Endothelial cell of umbilical vein (primary cell): ENCODE measurements at regions not wholly inside any gene's neighbourhood (a gene's known extent, or its start where the extent isn't known, plus 50 kb on each side); places are given as distances from the start of the nearest gene placed in this dataset.

Experiments used
- BruUV-seq: library from RNA; stranded (reverse); fragments of 400-500 nt; replicated peaks from 2 replicates; lab custom pipeline; 2021; lab: Mats Ljungman, UMichigan
- CTCF ChIA-PET: fragments of 300-600, 350-600 bp; sonication (Branson Sonifier 250); formaldehyde crosslinking; loops from one replicate; lab custom pipeline; 2021; ENCODE audit warnings: antibody characterized with exemption, inconsistent platforms; lab: Charles Lee
- POLR2A ChIA-PET: fragments of 300-600, 350-600 bp; sonication (Branson Sonifier 250); formaldehyde crosslinking; loops from one replicate; lab custom pipeline; 2021; ENCODE audit warnings: antibody characterized with exemption, inconsistent platforms; lab: Charles Lee
- DNase-seq: peaks from one replicate; pipeline ENCODE4 v3.0.0-alpha.2; 2011; ENCODE audit warnings: low read depth, low spot score
- FAIRE-seq: peaks from 2 replicates; lab custom pipeline; 2011; peaks lifted over from hg19 to GRCh38; lab: Jason Lieb, UNC
- H2AFZ ChIP-seq: 2 replicates; pipeline ENCODE4 v1.6.0; 2012; ENCODE audit warnings: low read depth, low read length, control low read depth, inconsistent platforms
- H3K27ac ChIP-seq: 2 replicates; pipeline ENCODE4 v1.5.1; 2011; ENCODE audit warnings: low read depth, mild to moderate bottlenecking, control low read depth, low read length, moderate library complexity; ENCODE audit not compliant: insufficient read depth
- H3K27me3 ChIP-seq, 2 experiments: 2 replicates each; pipeline versions ENCODE4 v1.6.0 to v1.6.1; 2011; ENCODE audit warnings: low read length in 2 of 2, mixed read lengths in 1 of 2; ENCODE audit not compliant: control insufficient read depth in 2 of 2, insufficient read depth in 2 of 2
- H3K36me3 ChIP-seq, 2 experiments: 2 replicates in 1 of 2; 3 replicates in 1 of 2; pipeline ENCODE4 v1.5.1; 2011; ENCODE audit warnings: low read length in 2 of 2, mild to moderate bottlenecking in 1 of 2, moderate library complexity in 1 of 2; ENCODE audit not compliant: control insufficient read depth in 2 of 2, insufficient read depth in 2 of 2; ENCODE audit errors: extremely low read depth in 1 of 2
- H3K4me1 ChIP-seq: 3 replicates; pipeline ENCODE4 v1.5.1; 2011; ENCODE audit warnings: mild to moderate bottlenecking, low read length; ENCODE audit not compliant: control insufficient read depth, insufficient read depth; ENCODE audit errors: extremely low read depth
- H3K4me2 ChIP-seq: 2 replicates; pipeline ENCODE4 v1.6.1; 2011; ENCODE audit warnings: low read length, control low read depth, mixed read lengths; ENCODE audit not compliant: insufficient read depth
- H3K4me3 ChIP-seq, 3 experiments: fragments of 200-600 bp in 1 of 3; sonication (generic), shearing (Covaris generic) in 1 of 3; replicated peaks in 1 of 3; 2 replicates each; pipeline ENCODE4 v1.5.1; 2011 to 2016; ENCODE audit warnings: control low read depth in 3 of 3, low read length in 3 of 3, mild to moderate bottlenecking in 2 of 3, inconsistent platforms in 1 of 3, low read depth in 1 of 3, moderate library complexity in 1 of 3; ENCODE audit not compliant: insufficient read depth in 1 of 3
- H3K79me2 ChIP-seq: 2 replicates; pipeline ENCODE4 v1.6.0; 2012; ENCODE audit warnings: low read length, inconsistent platforms; ENCODE audit not compliant: control insufficient read depth, insufficient read depth
- H3K9ac ChIP-seq: replicated peaks from 2 replicates; pipeline ENCODE3; 2011; ENCODE audit warnings: low read length, control low read depth; ENCODE audit not compliant: insufficient read depth; ENCODE audit errors: extremely low read depth
- H3K9me1 ChIP-seq: replicated peaks from 3 replicates; pipeline ENCODE4 v1.6.0; 2011; ENCODE audit warnings: mild to moderate bottlenecking, low read length; ENCODE audit not compliant: control insufficient read depth, insufficient read depth; ENCODE audit errors: extremely low read depth
- H3K9me3 ChIP-seq: replicated peaks from 2 replicates; pipeline ENCODE4 v1.5.1; 2012; ENCODE audit warnings: low read length, inconsistent platforms; ENCODE audit not compliant: control insufficient read depth, insufficient read depth
- H4K20me1 ChIP-seq: replicated peaks from 2 replicates; pipeline ENCODE3; 2011; ENCODE audit warnings: mild to moderate bottlenecking, low read length; ENCODE audit not compliant: control insufficient read depth, insufficient read depth; ENCODE audit errors: extremely low read depth
- CTCF ChIP-seq, 2 donors: IDR thresholded peaks; 1 replicate in 1 of 2; 2 replicates in 1 of 2; pipeline ENCODE4 v1.5.1; 2011; ENCODE audit warnings: low read length in 2 of 2, mild to moderate bottlenecking in 2 of 2, moderate library complexity in 2 of 2, control low read depth in 1 of 2, inconsistent platforms in 1 of 2, low read depth in 1 of 2; ENCODE audit not compliant: insufficient read depth in 1 of 2; ENCODE audit errors: extremely low read depth in 1 of 2
- FOS ChIP-seq: IDR thresholded peaks from 2 replicates; pipeline ENCODE4 v1.6.1; 2011; ENCODE audit warnings: mild to moderate bottlenecking, low read length, moderate library complexity, borderline replicate concordance; ENCODE audit not compliant: insufficient read depth
- GATA2 ChIP-seq: IDR thresholded peaks from 2 replicates; pipeline ENCODE4 v1.7.0; 2011; ENCODE audit warnings: low read depth, mild to moderate bottlenecking, moderate library complexity, mixed read lengths, low read length; ENCODE audit not compliant: insufficient read length, insufficient read depth
- JUN ChIP-seq: IDR thresholded peaks from 2 replicates; pipeline ENCODE4 v1.6.1; 2011; ENCODE audit warnings: borderline replicate concordance, low read depth; ENCODE audit not compliant: insufficient read length, insufficient read depth
- MAX ChIP-seq: IDR thresholded peaks from 2 replicates; pipeline ENCODE4 v1.6.1; 2011; ENCODE audit not compliant: insufficient read depth, insufficient read length
- POLR2A ChIP-seq: IDR thresholded peaks from 2 replicates; pipeline ENCODE4 v1.6.1; 2012; ENCODE audit warnings: low read depth, mild to moderate bottlenecking, control low read depth, low read length
- POLR2AphosphoS5 ChIP-seq: IDR thresholded peaks from 2 replicates; pipeline ENCODE4 v1.6.1; 2012; ENCODE audit warnings: low read depth, mild to moderate bottlenecking, control low read depth, low read length, moderate library complexity; ENCODE audit not compliant: insufficient read depth
- dilution Hi-C: fragments of 300-500 bp; cut with MboI; formaldehyde crosslinking; loops from one replicate; pipeline ENCODE4 v1.15.0; 2019; ENCODE audit warnings: low sequenced_read_pairs; ENCODE audit not compliant: extremely low pct_ligation_motif_present
- intact Hi-C: fragments of 100-400 bp; cut with micrococcal nuclease; formaldehyde crosslinking; loops from one replicate; pipeline ENCODE4 v1.10.0; 2022

- Histone ChIP-seq H3K9me1 (no peaks in the 10 kb centered on the region), H3K79me2 (no peaks in the 10 kb centered on the region), H3K4me2 (no peak overlapping the region), H4K20me1 (no peaks in the 10 kb centered on the region), H3K27ac (no peak overlapping the region), H2AFZ (no peak overlapping the region), H3K4me3 (no peak overlapping the region), H3K9ac (no peak overlapping the region), H3K27me3 (peaks cover 0 to 1% of the 10 kb centered on the region in 2 experiments), H3K9me3 (no peaks in the 10 kb centered on the region), H3K4me1 (no peaks in the 10 kb centered on the region), H3K36me3 (no peaks in the 10 kb centered on the region)
- BruUV-seq: no TSS peak
- FAIRE-seq (no peak), DNase-seq (no peak)
- ChIA-PET POLR2A (no interaction called here), CTCF (interaction anchor here (1.4 kb wide), 1 partner anchor 22 kb away, joined by 3 read pairs; no protein-coding TSS in a partner anchor)
- intact Hi-C loops: no loop called here
- no peak for TF ChIP-seq MAX
- no peak for TF ChIP-seq FOS
- TF ChIP-seq JUN: no peak
- TF ChIP-seq POLR2A: no peak
- TF ChIP-seq CTCF (IDR thresholded peaks at IDR 0.05; ENCODE audit: extremely low read depth in 1 of 2, insufficient read depth in 1 of 2, low read depth in 1 of 2, low read length in 2 of 2): no peak
- no peak for TF ChIP-seq POLR2AphosphoS5
- TF ChIP-seq GATA2: no peak
- dilution Hi-C loops: no loop called here
Measured at GRCh38 chr17:79680318-79680695, 50.4 kb upstream of the ENPP7 start.
